GM18868 (cell line): ENCODE measurements at regions not wholly inside any gene's neighbourhood (a gene's known extent, or its start where the extent isn't known, plus 50 kb on each side); places are given as distances from the start of the nearest gene placed in this dataset.

Experiments
- ATAC-seq: cut with Tn5 transposase; IDR thresholded peaks from one replicate; pipeline ENCODE4 v1.9.1; 2021; ENCODE audit warnings: mild to moderate bottlenecking, moderate library complexity; ENCODE audit not compliant: unreplicated experiment

- ATAC-seq, result no peak
Measured at GRCh38 chr5:109944461-109944860, 254.7 kb downstream of the MAN2A1 start.

GRCh38 chr5:109945097-109945678 is 255.5 kb downstream of the MAN2A1 start:
- ATAC-seq, result no peak

- ATAC-seq, result no peak
Measured at GRCh38 chr5:109945723-109946480, 256.2 kb downstream of the MAN2A1 start.

- no peak for ATAC-seq
Measured at GRCh38 chr5:109946610-109947009, 256.9 kb downstream of the MAN2A1 start.

GRCh38 chr5:109947667-109948066 is 257.9 kb downstream of the MAN2A1 start:
- ATAC-seq, result no peak

- ATAC-seq, result no peak
Measured at GRCh38 chr5:109950634-109951033, 260.9 kb downstream of the MAN2A1 start.

GRCh38 chr5:109951348-109951747 is 261.6 kb downstream of the MAN2A1 start:
- ATAC-seq, result no peak

- no peak for ATAC-seq
Measured at GRCh38 chr5:109951758-109952157, 262.0 kb downstream of the MAN2A1 start.

- ATAC-seq, result no peak
Measured at GRCh38 chr5:109953761-109954160, 264.0 kb downstream of the MAN2A1 start.

GRCh38 chr5:109956884-109957283 is 267.2 kb downstream of the MAN2A1 start:
- no peak for ATAC-seq

GRCh38 chr5:109958082-109958481 is 268.4 kb downstream of the MAN2A1 start:
- ATAC-seq, result no peak

GRCh38 chr5:109959652-109960051 is 269.9 kb downstream of the MAN2A1 start:
- ATAC-seq, result no peak

GRCh38 chr5:109961751-109962150 is 272.0 kb downstream of the MAN2A1 start:
- ATAC-seq, result no peak

- ATAC-seq, result peak; percentile 44
Measured at GRCh38 chr5:109962882-109963603, 273.3 kb downstream of the MAN2A1 start.

GRCh38 chr5:109964136-109964535 is 274.4 kb downstream of the MAN2A1 start:
- no peak for ATAC-seq

- ATAC-seq, result no peak
Measured at GRCh38 chr5:109965634-109966033, 275.9 kb downstream of the MAN2A1 start.

GRCh38 chr5:109971968-109972367 is 282.2 kb downstream of the MAN2A1 start:
- ATAC-seq, result no peak

GRCh38 chr5:109981979-109982378 is 292.3 kb downstream of the MAN2A1 start:
- no peak for ATAC-seq

GRCh38 chr5:109982966-109983534 is 293.3 kb downstream of the MAN2A1 start:
- ATAC-seq, result no peak

GRCh38 chr5:109986726-109987125 is 297.0 kb downstream of the MAN2A1 start:
- ATAC-seq, result no peak

- ATAC-seq, result no peak
Measured at GRCh38 chr5:109987355-109987754, 297.6 kb downstream of the MAN2A1 start.

GRCh38 chr5:109987970-109988369 is 298.2 kb downstream of the MAN2A1 start:
- no peak for ATAC-seq
